Calu3 (cell line): ENCODE measurements at regions not wholly inside any gene's neighbourhood (a gene's known extent, or its start where the extent isn't known, plus 50 kb on each side); places are given as distances from the start of the nearest gene placed in this dataset.

ENCODE experiments used
- BruUV-seq: library from RNA; stranded (reverse); fragments of 400-500 nt; replicated peaks from 2 replicates; lab custom pipeline; 2021; lab: Mats Ljungman, UMichigan
- CTCF ChIA-PET: fragments of 300-600 bp; sonication (Branson Sonifier 250); formaldehyde crosslinking; loops from one replicate; lab custom pipeline; 2022; ENCODE audit warnings: antibody characterized with exemption; lab: Charles Lee
- DNase-seq: peaks from one replicate; pipeline ENCODE4 v3.0.0; 2022
- H3K27ac Mint-ChIP-seq: one replicate; pipeline ENCODE4 v1.8.0; 2022; ENCODE audit warnings: mixed read lengths; ENCODE audit not compliant: unreplicated experiment
- H3K27me3 Mint-ChIP-seq: one replicate; pipeline ENCODE4 v1.8.0; 2022; ENCODE audit warnings: mixed read lengths; ENCODE audit not compliant: unreplicated experiment
- H3K36me3 Mint-ChIP-seq: one replicate; pipeline ENCODE4 v1.8.0; 2022; ENCODE audit warnings: mild to moderate bottlenecking, moderate library complexity, mixed read lengths; ENCODE audit not compliant: insufficient read depth, unreplicated experiment
- H3K4me1 Mint-ChIP-seq: one replicate; pipeline ENCODE4 v1.8.0; 2022; ENCODE audit warnings: mild to moderate bottlenecking, low read depth, mixed read lengths; ENCODE audit not compliant: unreplicated experiment
- H3K4me3 Mint-ChIP-seq: one replicate; pipeline ENCODE4 v1.8.0; 2022; ENCODE audit warnings: mild to moderate bottlenecking, low read depth, moderate library complexity, mixed read lengths; ENCODE audit not compliant: unreplicated experiment
- H3K9me3 Mint-ChIP-seq: one replicate; pipeline ENCODE4 v1.8.0; 2022; ENCODE audit warnings: low read depth, mixed read lengths; ENCODE audit not compliant: unreplicated experiment
- intact Hi-C: fragments of 100-400 bp; cut with micrococcal nuclease; formaldehyde crosslinking; loops from one replicate; pipeline ENCODE4 v1.10.0; 2022; ENCODE audit not compliant: unreplicated experiment
- TF ChIP-seq, protein P1 (sequence below): fragments of 200-600 bp; IDR thresholded peaks from one replicate; pipeline ENCODE4 v1.8.0; 2022; ENCODE audit warnings: antibody characterized with exemption; ENCODE audit not compliant: unreplicated experiment

GRCh38 chr21:35923971-35924370, 136.4 kb downstream of the SETD4 start:
- CTCF ChIA-PET = interaction anchor here (0.6 kb wide), 1 partner anchor 29 kb away, joined by 3 read pairs; no protein-coding TSS in a partner anchor
- no peak overlapping the region for H3K27ac Mint-ChIP-seq
- no TSS peak for BruUV-seq

GRCh38 chr21:35922618-35923017, 137.7 kb downstream of the SETD4 start:
- no TSS peak for BruUV-seq
- Mint-ChIP-seq H3K9me3 (no peaks in the 10 kb centered on the region), H3K4me3 (no peak overlapping the region), H3K27me3 (no peaks in the 10 kb centered on the region), H3K36me3 (peaks cover 11% of the 10 kb centered on the region), H3K4me1 (peaks cover 32% of the 10 kb centered on the region), H3K27ac (peak overlapping the region; percentile 61)
- TF ChIP-seq, protein P1, sequence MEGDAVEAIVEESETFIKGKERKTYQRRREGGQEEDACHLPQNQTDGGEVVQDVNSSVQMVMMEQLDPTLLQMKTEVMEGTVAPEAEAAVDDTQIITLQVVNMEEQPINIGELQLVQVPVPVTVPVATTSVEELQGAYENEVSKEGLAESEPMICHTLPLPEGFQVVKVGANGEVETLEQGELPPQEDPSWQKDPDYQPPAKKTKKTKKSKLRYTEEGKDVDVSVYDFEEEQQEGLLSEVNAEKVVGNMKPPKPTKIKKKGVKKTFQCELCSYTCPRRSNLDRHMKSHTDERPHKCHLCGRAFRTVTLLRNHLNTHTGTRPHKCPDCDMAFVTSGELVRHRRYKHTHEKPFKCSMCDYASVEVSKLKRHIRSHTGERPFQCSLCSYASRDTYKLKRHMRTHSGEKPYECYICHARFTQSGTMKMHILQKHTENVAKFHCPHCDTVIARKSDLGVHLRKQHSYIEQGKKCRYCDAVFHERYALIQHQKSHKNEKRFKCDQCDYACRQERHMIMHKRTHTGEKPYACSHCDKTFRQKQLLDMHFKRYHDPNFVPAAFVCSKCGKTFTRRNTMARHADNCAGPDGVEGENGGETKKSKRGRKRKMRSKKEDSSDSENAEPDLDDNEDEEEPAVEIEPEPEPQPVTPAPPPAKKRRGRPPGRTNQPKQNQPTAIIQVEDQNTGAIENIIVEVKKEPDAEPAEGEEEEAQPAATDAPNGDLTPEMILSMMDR = no peak
- DNase-seq = no peak
- intact Hi-C loops = no loop called here
- CTCF ChIA-PET = no interaction called here

More at GRCh38 chr21:35923971-35924370, 136.4 kb downstream of the SETD4 start:
- Mint-ChIP-seq H3K36me3 (peaks cover 11% of the 10 kb centered on the region), H3K4me3 (no peak overlapping the region), H3K4me1 (peaks cover 32% of the 10 kb centered on the region), H3K9me3 (no peaks in the 10 kb centered on the region), H3K27me3 (no peaks in the 10 kb centered on the region)
- TF ChIP-seq, protein P1 = no peak
- DNase-seq = no peak
- intact Hi-C loops = no loop called here

DNA sequence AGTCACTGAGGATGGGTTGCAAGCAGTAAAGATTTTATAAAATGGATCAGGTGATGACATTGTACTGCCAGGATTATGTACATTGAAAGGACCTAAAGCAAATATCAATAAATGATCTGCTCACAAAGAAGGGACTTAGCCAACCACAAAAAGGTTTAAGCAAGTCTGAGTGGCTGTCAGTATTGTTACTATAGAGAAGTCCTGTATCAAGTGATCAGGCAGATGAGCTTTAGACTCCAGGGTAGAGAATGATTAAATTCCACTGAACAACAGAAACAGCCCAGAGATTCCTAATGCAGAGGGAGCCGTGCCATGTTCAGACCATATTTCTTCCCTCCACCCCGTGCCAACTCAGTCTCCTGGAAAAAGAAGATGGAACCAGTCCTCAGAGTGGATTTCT, 138.9 kb downstream of the SETD4 start:
- peaks cover 32% of the 10 kb centered on the region for H3K4me1 Mint-ChIP-seq
- no peaks in the 10 kb centered on the region for H3K27me3 Mint-ChIP-seq
- no peaks in the 10 kb centered on the region for H3K9me3 Mint-ChIP-seq
- intact Hi-C loops = no loop called here
- TF ChIP-seq, protein P1 = no peak
- no peak overlapping the region for H3K27ac Mint-ChIP-seq
- H3K4me3 Mint-ChIP-seq = no peak overlapping the region
- no TSS peak for BruUV-seq
- H3K36me3 Mint-ChIP-seq = peaks cover 11% of the 10 kb centered on the region
- DNase-seq = no peak
- CTCF ChIA-PET = no interaction called here

DNA sequence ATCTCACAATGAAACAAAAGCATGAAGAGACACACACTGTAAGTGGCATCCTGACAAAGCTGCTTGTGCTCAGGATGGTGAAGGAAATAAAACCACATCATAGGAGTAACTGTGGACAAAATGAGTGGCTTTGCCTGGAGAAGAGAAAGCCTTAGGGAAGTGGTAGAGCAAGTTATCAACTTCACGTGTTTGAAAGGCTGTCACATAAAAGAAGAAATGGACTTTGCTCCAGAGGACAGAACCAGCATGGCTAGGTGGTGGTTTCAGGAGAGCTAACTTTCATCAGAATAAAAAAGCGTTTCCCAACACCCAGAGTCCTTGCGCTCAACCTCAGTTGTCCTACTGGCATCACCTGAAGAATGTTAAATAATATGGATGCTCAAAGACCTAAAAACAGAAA, 139.9 kb downstream of the SETD4 start:
- H3K4me3 Mint-ChIP-seq = no peak overlapping the region
- CTCF ChIA-PET = no interaction called here
- TF ChIP-seq, protein P1 = no peak
- H3K27ac Mint-ChIP-seq = no peak overlapping the region
- no TSS peak for BruUV-seq
- peaks cover 28% of the 10 kb centered on the region for H3K4me1 Mint-ChIP-seq
- H3K9me3 Mint-ChIP-seq = no peaks in the 10 kb centered on the region
- DNase-seq = no peak
- no peaks in the 10 kb centered on the region for H3K27me3 Mint-ChIP-seq
- intact Hi-C loops = no loop called here
- H3K36me3 Mint-ChIP-seq = peaks cover 6% of the 10 kb centered on the region
